NCI-H226 (cell line): ENCODE measurements at regions not wholly inside any gene's neighbourhood (a gene's known extent, or its start where the extent isn't known, plus 50 kb on each side); places are given as distances from the start of the nearest gene placed in this dataset.

ENCODE experiments used
- DNase-seq: peaks from one replicate; pipeline ENCODE4 v3.0.0-alpha.2; 2015

- no peak for DNase-seq
These were observed 61.2 kb downstream of the KLF6 start for GRCh38 chr10:3723766-3724165.

DNA sequence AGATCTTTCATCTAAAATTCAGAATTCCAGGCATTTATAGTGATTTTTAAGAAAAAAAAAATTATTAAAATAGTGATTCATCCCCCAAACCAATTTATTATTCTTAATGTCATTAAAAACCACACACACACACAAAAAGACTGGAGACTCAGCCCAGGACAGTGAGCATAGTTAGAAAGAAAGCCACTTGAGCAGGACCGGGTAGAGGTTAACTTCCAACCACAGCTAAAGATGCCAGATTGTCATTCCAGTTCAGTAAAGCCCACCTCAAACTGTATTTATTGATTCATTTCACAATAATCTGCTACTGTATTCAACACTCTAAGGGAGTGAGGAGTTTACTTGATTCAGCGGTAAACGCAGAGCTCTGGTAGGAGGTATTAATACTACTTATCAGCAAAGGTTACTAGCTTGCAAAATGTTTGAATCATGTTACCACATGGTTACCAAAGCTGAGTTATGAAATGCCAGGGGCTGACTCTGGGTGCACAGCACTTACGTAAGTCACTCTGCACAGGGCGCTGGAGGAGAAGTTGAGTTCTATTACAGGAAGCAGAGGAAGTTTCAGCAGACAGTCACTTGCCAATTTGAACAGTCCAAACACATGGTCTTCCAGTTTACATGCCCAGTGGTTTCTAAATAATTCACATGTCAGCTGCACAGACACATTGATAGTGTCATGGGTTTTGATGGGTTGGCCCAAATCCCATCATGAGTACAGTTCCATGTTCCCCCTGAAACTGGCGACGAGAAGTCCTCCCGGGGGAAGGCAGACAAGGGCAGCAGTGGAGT, 64.6 kb downstream of the KLF6 start:
- DNase-seq = peak; percentile 87

- no peak for DNase-seq
These were observed 65.8 kb downstream of the KLF6 start for GRCh38 chr10:3719024-3719843.

- DNase-seq = no peak
These were observed 68.9 kb downstream of the KLF6 start for GRCh38 chr10:3716093-3716492.

- DNase-seq = no peak
These were observed 70.0 kb downstream of the KLF6 start for GRCh38 chr10:3714967-3715366.

DNA sequence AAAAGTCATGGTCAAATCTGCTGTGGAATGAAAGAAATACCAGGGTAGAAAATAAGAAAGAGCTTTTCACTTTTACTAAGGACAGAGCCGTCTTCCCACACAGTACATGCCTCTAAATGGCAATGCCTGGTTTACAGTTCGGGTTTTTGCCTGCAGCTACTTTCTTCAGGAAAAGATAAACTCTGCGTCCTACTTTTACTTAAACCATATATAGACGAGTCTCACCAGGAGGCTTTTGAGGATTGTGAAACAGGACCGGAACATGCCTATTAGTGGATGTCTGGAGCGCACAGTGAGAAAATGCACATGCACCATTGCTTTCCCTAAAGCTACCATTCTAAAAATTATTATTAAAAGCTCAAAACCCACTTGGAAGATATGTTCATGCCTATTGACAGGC, 70.5 kb downstream of the KLF6 start:
- no peak for DNase-seq

DNA sequence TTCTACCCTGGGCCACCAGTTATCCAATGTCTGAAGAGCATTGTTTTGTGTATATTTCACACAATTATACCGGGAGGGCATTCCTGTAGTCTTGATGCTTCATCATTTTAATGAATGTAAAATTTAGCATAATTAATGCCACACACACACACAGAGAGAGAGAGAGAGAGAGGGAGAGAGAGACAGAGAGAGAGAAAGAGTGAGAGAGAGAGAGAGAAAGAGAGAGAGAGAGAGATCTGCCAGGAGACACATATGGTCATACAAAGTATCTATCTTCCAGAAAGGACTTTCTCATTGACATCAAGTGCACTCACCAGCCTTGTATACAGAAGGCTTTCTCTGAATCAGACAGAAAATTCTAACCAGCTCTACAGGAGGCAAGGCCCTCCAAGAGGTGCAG, 72.3 kb downstream of the KLF6 start:
- no peak for DNase-seq

GRCh38 chr10:3711918-3712317, 73.1 kb downstream of the KLF6 start:
- no peak for DNase-seq

GRCh38 chr10:3710764-3711163, 74.2 kb downstream of the KLF6 start:
- DNase-seq = no peak

DNA sequence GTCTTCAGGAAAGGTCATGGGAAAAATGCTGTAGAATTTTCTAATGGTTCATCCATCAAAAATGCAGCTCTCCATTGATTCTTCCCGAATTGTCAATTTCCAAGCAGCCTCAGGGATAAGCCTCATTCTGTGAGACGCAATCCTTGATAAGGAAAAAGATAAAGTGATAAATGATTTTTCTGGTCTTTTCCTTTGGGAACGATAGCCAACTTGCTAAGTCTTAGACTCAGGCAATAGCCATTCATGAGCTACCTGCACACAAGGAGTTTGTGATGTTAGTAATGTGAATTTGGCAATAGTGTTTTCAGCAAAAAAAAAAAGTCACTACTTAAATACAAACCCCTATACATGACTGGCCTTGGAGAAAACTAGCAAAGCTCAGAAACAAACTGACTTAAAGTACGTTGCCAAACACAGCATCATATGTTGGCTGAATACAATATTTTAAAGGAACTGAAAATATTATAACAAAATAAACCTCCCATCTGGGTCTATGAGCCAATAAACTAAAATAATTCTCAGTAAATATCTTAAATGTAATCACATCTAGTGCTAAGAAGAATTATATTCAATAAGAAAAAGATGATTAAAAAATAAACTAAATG, 75.5 kb downstream of the KLF6 start:
- no peak for DNase-seq

DNA sequence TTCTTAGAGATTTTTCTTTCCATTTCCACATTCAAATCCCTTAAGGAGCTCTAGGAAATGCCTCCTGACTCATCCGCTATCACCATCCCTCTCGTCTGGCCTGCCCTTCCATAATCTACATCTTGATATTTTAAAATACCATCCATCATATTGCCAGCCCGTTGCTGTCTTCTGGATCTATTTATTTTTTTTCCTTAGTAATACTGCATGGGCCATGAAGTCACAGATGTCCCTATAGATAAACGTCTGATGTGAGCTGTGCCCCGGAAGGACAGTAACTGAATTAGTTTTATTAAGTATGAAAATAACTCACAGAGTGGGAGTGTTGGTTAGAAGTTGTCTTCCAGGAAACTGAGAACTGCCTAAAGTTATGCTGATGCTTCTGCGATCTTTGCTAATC, 76.2 kb downstream of the KLF6 start:
- DNase-seq = peak; percentile 53

- no peak for DNase-seq
These were observed 80.3 kb downstream of the KLF6 start for GRCh38 chr10:3704565-3705325.

DNA sequence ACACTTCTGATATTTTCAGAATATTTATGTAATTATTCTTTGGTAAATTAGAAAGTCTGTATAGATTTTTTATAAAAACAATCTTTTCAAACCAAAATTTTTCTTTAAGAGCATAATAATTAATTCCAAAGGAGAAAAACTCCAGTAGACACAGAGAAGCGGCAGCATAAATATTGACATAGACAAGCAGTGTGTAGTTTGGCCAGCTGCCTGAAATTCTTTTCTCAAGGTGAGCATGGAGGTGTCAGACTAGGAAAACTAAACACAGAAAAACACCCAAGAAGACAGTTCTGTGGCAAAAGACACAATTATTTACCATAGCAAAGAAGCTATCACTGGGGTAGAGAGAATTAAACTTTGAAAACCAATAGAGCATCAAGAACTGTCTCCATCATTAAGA, 82.4 kb downstream of the KLF6 start:
- no peak for DNase-seq

DNA sequence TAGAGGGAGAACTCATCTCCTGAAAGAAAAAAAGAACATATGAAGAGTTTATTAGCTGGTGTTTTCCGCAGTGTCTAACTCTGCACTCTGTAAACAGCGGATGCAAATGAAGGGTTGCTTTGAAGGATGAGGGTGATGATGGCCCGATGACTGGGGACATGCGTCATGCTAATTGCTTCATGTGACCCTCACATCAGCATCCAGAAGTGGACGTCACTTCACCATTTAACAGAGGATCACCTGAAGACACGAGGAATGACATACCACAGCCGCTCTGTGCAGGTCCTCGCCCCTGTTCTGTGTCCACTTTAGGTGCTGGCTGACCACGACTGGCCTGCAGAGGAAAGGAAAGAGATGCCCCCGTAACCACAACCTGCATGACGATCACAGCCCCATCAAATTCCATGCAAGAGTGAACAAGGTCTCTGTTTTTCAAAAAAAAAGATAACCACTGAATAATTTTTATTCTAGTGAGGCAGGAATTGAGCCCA, 82.9 kb downstream of the KLF6 start:
- no peak for DNase-seq

- DNase-seq = peak; percentile 23
These were observed 83.5 kb downstream of the KLF6 start for GRCh38 chr10:3701491-3701890.

- no peak for DNase-seq
These were observed 84.4 kb downstream of the KLF6 start for GRCh38 chr10:3700531-3701076.

DNA sequence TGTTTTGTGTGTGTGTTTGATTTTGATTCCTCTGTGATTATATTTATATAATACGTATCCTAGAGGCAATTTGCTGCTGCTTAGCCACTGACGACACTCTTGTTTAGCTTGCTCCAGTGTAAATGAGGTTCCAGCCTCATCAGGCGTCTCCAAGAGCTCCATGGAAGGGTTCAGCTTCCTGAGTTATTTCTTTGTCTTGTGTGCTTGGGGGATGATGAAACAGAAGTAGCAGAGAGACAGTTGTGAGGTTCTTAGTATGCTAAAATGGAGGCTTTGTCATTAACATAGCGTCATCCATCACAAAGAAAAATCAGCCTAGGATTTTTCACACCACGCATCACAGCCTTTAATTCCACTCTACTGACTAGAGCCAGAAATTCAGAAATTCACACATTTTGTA, 85.1 kb downstream of the KLF6 start:
- DNase-seq = no peak

GRCh38 chr10:3698312-3698711, 86.7 kb downstream of the KLF6 start:
- no peak for DNase-seq

DNA sequence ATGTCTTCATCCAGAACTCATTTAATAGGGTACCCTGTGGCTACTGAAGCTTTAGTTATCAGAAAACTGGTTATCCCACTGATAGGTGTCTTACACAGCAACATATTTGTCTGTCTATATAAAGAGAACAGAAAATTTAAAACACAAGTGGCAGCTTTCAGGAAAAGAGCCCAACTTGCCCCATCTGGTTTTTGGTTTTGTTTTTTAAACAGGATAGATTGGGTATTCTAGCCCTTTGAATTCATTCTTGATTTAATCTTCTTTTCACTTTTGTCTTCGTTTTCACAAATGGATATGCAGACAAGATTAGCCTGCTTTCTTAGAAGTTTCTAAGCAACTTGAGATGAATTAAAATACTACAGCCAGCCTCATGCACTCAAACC, 91.3 kb downstream of the KLF6 start:
- no peak for DNase-seq

DNA sequence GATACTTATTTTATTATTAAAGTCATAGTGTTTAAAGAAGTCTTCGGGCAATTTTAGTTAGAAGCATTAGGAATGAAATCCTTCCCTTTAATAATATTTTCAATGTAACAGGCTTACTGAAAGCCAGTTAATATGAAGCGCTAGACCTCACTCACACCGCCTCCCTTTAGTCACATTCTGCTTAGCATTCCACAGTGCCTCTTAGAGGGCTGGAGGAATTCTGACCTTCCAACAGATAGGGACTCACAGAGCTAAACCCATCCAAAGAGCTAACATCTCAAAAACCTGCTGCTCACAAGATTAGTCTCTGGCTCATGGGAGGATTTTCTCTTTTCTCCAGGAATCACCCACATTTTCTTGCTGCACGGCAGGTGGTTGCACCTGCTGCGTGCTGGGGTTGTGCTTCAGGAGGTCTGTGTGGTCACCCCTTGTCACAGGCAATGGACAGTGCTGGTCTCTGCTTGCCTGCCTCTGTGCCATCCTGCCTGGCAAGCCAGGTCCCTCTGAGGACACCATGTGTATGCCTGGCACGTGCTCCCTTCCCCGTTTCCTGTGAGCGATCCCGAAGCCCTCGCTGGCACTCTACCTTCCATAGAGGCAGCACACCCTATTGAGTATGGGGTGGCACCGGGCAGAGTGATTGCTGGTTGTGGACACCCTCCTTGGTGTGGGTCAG, 91.8 kb downstream of the KLF6 start:
- no peak for DNase-seq

DNA sequence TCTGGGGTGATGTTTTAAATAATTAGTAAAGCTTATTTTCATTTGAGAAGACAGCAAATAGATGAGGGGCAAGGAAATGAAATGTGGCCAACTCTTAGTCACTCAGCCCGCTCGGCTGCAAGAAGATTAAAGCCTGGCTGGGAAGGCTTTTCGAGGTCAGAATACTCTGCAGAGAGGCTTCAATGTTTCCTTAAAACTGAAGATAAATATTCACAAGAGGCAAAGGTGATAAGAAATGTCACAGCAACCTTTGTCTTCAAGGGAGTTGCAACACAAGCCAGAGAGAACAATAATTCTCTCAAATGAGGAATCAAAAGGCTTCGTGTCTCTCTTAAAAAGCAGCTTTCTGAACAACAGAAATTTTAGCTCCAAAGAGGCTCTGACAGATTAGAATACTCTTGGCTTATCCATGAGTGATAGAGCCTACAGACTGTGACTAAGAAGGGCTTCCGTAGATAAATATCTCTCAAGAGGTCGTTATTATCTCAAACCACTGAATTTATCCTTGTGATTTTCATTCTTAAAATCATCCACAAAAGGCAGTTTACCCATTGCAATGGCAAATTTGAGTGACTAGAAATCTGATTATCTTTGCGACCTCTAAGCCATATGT, 92.5 kb downstream of the KLF6 start:
- no peak for DNase-seq

DNA sequence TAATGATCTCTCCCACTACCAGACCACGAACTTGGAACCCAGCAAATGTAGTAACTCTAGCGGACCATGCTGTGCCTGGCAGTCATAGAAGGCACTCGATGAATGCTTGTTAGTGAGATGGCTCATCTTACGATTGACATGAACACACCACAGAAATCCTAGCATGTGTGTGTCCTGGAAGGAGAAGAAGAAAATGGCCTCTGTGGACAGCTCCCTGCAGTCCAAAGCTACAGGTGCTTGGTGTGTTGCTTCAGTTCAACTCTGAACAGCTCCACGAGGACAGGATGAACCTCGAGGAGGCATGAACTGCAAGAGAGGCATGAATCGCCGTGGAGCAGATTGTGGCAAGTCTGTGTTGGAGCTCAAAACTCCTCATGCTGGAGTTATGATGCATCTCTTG, 93.5 kb downstream of the KLF6 start:
- no peak for DNase-seq
